C4-2B (cell line): ENCODE measurements at regions not wholly inside any gene's neighbourhood (a gene's known extent, or its start where the extent isn't known, plus 50 kb on each side); places are given as distances from the start of the nearest gene placed in this dataset.

Source experiments
- H3K27ac ChIP-seq: fragments of 450-650 bp; 2 replicates; pipeline ENCODE4 v1.5.1; 2017
- CTCF ChIP-seq: fragments of 450-650 bp; conservative IDR thresholded peaks from 2 replicates; pipeline ENCODE4 v1.5.1; 2017; ENCODE audit warnings: mild to moderate bottlenecking
- ZFX ChIP-seq: fragments of 450-650 bp; IDR thresholded peaks from 2 replicates; pipeline ENCODE4 v1.6.1; 2017

DNA sequence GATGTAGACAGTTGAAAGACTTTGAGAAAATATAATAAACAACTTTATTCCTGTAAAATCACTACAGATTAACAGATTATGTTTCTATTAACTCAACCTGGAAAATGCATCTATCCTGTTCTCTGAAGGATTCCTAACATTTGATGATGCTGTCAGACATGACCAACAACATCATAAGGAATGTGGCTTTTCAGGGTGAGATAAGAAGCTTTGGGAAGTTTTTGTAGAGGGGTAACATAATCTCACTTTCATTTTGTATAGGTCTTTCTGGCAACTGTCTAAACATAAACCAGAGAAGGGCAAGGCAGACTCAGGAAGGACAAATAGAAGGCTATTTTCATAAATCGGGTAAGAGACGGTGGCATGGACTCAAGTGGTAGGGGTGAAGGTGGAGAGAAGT lies 112.2 kb downstream of the TES start:
- no peak overlapping the region for H3K27ac ChIP-seq
- TF ChIP-seq CTCF (no peak), ZFX (no peak)

- TF ChIP-seq ZFX (no peak), CTCF (no peak)
- H3K27ac ChIP-seq: no peak overlapping the region
Observed at GRCh38 chr7:116324582-116324981, 114.2 kb downstream of the TES start.

DNA sequence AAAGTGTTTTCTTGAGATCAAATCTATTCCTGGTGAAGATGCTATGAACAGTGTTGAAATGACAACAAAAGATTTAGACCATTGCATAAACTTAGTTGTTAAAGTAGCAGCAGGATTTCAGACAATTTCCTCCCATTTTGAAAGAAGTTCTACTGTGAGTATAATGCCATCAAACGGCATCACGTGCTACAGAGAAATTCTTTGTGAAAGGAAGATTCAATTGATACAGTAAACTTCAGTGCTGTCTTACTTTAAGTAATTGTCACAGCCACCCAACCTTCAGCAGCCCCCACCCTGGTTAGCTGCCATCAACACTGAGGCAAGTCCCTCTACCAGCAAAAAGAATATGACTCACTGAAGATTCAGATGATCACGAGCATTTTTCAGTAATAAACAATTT lies 115.2 kb downstream of the TES start:
- TF ChIP-seq CTCF (no peak), ZFX (no peak)
- H3K27ac ChIP-seq: no peak overlapping the region

- no peak overlapping the region for H3K27ac ChIP-seq
- no peak for TF ChIP-seq ZFX
- no peak for TF ChIP-seq CTCF
Observed at GRCh38 chr7:116327135-116327534, 116.8 kb downstream of the TES start.

GRCh38 chr7:116327752-116328151 lies 117.4 kb downstream of the TES start:
- TF ChIP-seq ZFX (no peak), CTCF (no peak)
- no peak overlapping the region for H3K27ac ChIP-seq

DNA sequence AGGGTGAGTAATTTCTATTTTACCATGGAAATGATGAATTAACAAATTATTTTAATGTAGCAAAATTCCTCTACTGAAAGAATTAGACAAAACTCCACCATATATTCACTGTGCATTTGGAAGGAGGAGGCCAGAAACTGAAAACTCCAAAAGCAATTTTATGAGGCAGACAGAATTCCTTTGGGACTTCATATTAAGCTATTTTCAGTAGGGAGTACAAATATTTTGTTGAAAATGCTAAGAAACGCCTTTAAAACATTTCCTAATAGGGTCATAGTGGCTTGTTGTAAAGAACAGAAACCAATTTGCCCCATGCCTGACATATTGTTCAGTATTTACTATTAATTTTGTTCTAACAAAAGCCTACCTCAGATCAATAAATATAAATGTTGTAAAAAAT lies 117.8 kb downstream of the TES start:
- no peak overlapping the region for H3K27ac ChIP-seq

More for the DNA sequence above, 117.8 kb downstream of the TES start:
- TF ChIP-seq CTCF: no peak
- no peak for TF ChIP-seq ZFX
